ENCODE measurements at regions not wholly inside any gene's neighbourhood (a gene's known extent, or its start where the extent isn't known, plus 50 kb on each side); places are given as distances from the start of the nearest gene placed in this dataset.

GRCh38 chr3:103127737-103128136 lies 692.9 kb downstream of the ZPLD1 start:
- TF ChIP-seq POLR2AphosphoS5 (IDR thresholded peaks at IDR 0.05) (no peak), CTCF (IDR thresholded peaks at IDR 0.05) (no peak)

Measured in sigmoid colon (tissue), 4 donors.